ENCODE measurements at regions not wholly inside any gene's neighbourhood (a gene's known extent, or its start where the extent isn't known, plus 50 kb on each side); places are given as distances from the start of the nearest gene placed in this dataset.

- in situ Hi-C loops (cut with HindIII; ENCODE audit: low sequenced_read_pairs): no loop called here
Observed at GRCh38 chr11:113634940-113635575, 71.0 kb downstream of the TMPRSS5 start.

GRCh38 chr11:113632981-113633380, 73.1 kb downstream of the TMPRSS5 start:
- in situ Hi-C loops (cut with HindIII; ENCODE audit: low sequenced_read_pairs): no loop called here

GRCh38 chr11:113629562-113629961, 76.5 kb downstream of the TMPRSS5 start:
- in situ Hi-C loops (cut with HindIII; ENCODE audit: low sequenced_read_pairs): no loop called here

GRCh38 chr11:113628912-113629311, 77.2 kb downstream of the TMPRSS5 start:
- in situ Hi-C loops (cut with HindIII; ENCODE audit: low sequenced_read_pairs): no loop called here

GRCh38 chr11:113627946-113628345, 78.2 kb downstream of the TMPRSS5 start:
- in situ Hi-C loops (cut with HindIII; ENCODE audit: low sequenced_read_pairs): no loop called here

GRCh38 chr11:113627297-113627696, 78.8 kb downstream of the TMPRSS5 start:
- in situ Hi-C loops (cut with HindIII; ENCODE audit: low sequenced_read_pairs): no loop called here

GRCh38 chr11:113626736-113627135, 79.4 kb downstream of the TMPRSS5 start:
- in situ Hi-C loops (cut with HindIII; ENCODE audit: low sequenced_read_pairs): no loop called here

- in situ Hi-C loops (cut with HindIII; ENCODE audit: low sequenced_read_pairs): no loop called here
Observed at GRCh38 chr11:113623114-113623513, 83.0 kb downstream of the TMPRSS5 start.

GRCh38 chr11:113618360-113618759, 87.7 kb downstream of the TMPRSS5 start:
- in situ Hi-C loops (cut with HindIII; ENCODE audit: low sequenced_read_pairs): no loop called here

GRCh38 chr11:113615773-113616172, 90.3 kb downstream of the TMPRSS5 start:
- in situ Hi-C loops (cut with HindIII; ENCODE audit: low sequenced_read_pairs): no loop called here

GRCh38 chr11:113615098-113615497, 91.0 kb downstream of the TMPRSS5 start:
- in situ Hi-C loops (cut with HindIII; ENCODE audit: low sequenced_read_pairs): no loop called here

- in situ Hi-C loops (cut with HindIII; ENCODE audit: low sequenced_read_pairs): no loop called here
Observed at GRCh38 chr11:113614097-113614496, 92.0 kb downstream of the TMPRSS5 start.

GRCh38 chr11:113613619-113614018, 92.5 kb downstream of the TMPRSS5 start:
- in situ Hi-C loops (cut with HindIII; ENCODE audit: low sequenced_read_pairs): no loop called here

- in situ Hi-C loops (cut with HindIII; ENCODE audit: low sequenced_read_pairs): no loop called here
Observed at GRCh38 chr11:113604186-113604585, 101.9 kb downstream of the TMPRSS5 start.

GRCh38 chr11:113603277-113604059, 102.6 kb downstream of the TMPRSS5 start:
- in situ Hi-C loops (cut with HindIII; ENCODE audit: low sequenced_read_pairs): no loop called here

- in situ Hi-C loops (cut with HindIII; ENCODE audit: low sequenced_read_pairs): no loop called here
Observed at GRCh38 chr11:113602483-113602882, 103.6 kb downstream of the TMPRSS5 start.

- in situ Hi-C loops (cut with HindIII; ENCODE audit: low sequenced_read_pairs): no loop called here
Observed at GRCh38 chr11:113596658-113597057, 109.5 kb downstream of the TMPRSS5 start.

GRCh38 chr11:113595810-113596594, 110.1 kb downstream of the TMPRSS5 start:
- in situ Hi-C loops (cut with HindIII; ENCODE audit: low sequenced_read_pairs): no loop called here

- in situ Hi-C loops (cut with HindIII; ENCODE audit: low sequenced_read_pairs): no loop called here
Observed at GRCh38 chr11:113593698-113594308, 112.3 kb downstream of the TMPRSS5 start.

GRCh38 chr11:113591117-113591516, 115.0 kb downstream of the TMPRSS5 start:
- in situ Hi-C loops (cut with HindIII; ENCODE audit: low sequenced_read_pairs): no loop called here

- in situ Hi-C loops (cut with HindIII; ENCODE audit: low sequenced_read_pairs): no loop called here
Observed at GRCh38 chr11:113587308-113587739, 112.1 kb upstream of the DRD2 start.

Data from DLD1 (cell line).